ENCODE measurements at regions not wholly inside any gene's neighbourhood (a gene's known extent, or its start where the extent isn't known, plus 50 kb on each side); places are given as distances from the start of the nearest gene placed in this dataset.
"Not testable (repeated sequence)": the region's sequence is repeated elsewhere in the genome, so short reads cannot be mapped to it uniquely, and the experiment has no call there.

DNA sequence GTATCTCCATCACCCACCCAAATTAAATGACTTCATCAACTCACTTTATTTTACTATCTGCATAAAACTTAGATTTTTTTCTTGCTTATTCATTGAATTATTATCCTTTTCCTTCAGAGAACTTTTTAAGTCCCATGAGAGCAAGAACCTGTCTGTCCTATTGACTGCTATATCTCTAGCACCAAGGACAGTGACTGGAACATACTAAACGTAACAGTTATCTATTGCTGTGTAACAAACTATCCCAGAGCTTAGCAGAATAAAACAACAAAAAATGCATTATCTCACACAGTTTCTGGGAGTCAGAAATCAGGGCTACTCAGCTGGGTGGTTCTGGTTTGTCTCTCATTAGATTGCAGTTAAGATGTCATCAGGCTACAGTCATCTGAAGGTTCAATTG lies 401.7 kb upstream of the AUTS2 start:
- peaks cover 17 to 19% of the 10 kb centered on the region in 2 donors for H3K9me3 Mint-ChIP-seq
- no peaks in the 10 kb centered on the region for H3K27me3 Mint-ChIP-seq (ENCODE audit: low read depth)
- DNase-seq: no peak
- H3K4me1 Mint-ChIP-seq (ENCODE audit: low read depth): peaks cover 9% of the 10 kb centered on the region
- no peak overlapping the region for H3K27ac Mint-ChIP-seq
- ATAC-seq (replicated peaks in 1 of 2): no peak
- peaks cover 6 to 12% of the 10 kb centered on the region in 2 donors for H3K36me3 Mint-ChIP-seq (ENCODE audit: insufficient read depth in 2 of 2)
- no peak overlapping the region for H3K4me3 Mint-ChIP-seq

DNA sequence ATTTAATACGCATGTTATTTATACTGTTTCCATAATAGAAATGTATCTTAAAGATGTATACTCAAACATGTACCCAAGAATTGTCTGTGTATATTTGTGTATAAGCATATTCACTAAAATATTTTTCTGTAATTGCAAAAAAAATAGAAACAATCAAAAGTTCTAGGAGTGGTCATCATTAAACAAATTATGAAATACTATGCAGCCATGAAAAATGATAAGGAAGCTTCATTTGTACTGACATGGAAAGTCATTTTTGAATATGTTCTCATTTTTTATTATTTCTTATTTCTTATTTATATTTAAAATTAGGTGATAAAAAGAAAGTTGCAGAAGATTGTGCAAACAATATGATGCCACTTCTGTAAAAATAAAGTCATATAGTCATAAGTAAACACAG lies 400.0 kb upstream of the AUTS2 start:
- ATAC-seq (replicated peaks in 1 of 2): no peak
- Mint-ChIP-seq H3K4me3 (no peak overlapping the region), H3K27me3 (ENCODE audit: low read depth) (no peaks in the 10 kb centered on the region), H3K27ac (no peak overlapping the region), H3K9me3 (peaks cover 16 to 18% of the 10 kb centered on the region in 2 donors), H3K4me1 (ENCODE audit: low read depth) (peaks cover 9% of the 10 kb centered on the region), H3K36me3 (ENCODE audit: insufficient read depth in 2 of 2) (peaks cover 6 to 10% of the 10 kb centered on the region in 2 donors)
- no peak for DNase-seq

DNA sequence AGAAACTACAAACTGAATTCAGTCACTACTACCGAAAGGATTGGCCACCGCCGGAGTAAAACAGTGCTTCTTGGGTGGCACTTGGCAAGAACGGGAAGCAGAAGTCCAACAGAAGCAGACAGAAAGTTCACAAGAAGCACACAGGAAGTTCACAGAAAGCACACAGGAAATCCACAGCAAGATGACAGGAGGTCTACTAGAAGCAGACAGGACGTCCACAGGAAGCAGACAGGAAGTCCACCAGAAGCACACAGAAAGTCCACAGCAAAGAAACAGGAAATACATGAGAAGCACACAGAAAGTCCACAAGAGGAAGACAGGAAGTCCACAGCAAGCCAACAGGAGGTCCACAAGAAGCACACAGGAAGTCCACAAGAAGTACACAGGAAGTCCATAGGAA lies 399.2 kb upstream of the AUTS2 start:
- DNase-seq (no peak), ATAC-seq (replicated peaks in 1 of 2) (no peak)
- peaks cover 9% of the 10 kb centered on the region for H3K4me1 Mint-ChIP-seq (ENCODE audit: low read depth)
- peaks cover 6 to 10% of the 10 kb centered on the region in 2 donors for H3K36me3 Mint-ChIP-seq (ENCODE audit: insufficient read depth in 2 of 2)
- H3K4me3 Mint-ChIP-seq: peak overlapping the region in 1 of 2 donors; percentile 16
- H3K27ac Mint-ChIP-seq: peak overlapping the region; percentile 7
- no peaks in the 10 kb centered on the region for H3K27me3 Mint-ChIP-seq (ENCODE audit: low read depth)
- H3K9me3 Mint-ChIP-seq: peaks cover 15 to 17% of the 10 kb centered on the region in 2 donors

DNA sequence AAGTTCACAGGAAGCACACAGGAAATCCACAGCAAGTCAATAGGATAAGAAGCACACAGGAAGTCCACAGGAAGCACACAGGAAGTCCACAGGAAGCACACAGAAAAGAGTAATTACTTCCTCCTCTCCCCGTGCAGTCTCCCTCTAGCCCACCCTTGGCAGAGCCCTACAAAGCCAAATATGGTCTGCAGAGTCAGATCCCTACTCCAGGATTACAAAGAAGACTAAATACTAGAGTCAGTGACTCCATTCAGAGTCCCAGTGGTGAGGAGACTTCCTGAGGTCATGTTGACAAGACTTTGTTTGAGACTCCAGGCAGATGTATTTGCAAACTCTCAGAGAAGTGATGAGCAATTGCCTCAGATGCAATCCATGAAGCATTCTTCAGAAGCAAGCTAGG lies 398.6 kb upstream of the AUTS2 start:
- Mint-ChIP-seq H3K4me3 (no peak overlapping the region), H3K27me3 (ENCODE audit: low read depth) (no peaks in the 10 kb centered on the region)
- ATAC-seq (replicated peaks in 1 of 2): no peak

DNA sequence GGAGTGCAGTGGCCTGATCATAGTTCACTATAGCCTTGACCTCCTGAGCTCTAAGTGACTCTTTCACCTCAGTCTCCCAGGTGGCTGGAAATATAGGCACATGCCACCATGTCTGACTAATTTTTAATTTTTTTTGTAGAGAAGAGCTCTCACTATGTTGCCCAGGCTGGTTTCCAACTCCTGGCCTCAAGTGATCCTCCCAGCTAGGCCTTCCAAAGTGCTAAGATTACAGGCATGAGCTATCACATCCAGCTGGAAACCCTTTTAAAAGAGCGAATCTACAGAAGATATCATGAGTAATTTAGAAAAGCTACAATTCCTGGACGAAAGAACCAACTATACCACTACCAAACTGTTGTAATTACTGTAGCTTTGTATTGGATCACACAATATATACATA lies 394.4 kb upstream of the AUTS2 start:
- DNase-seq (no peak), ATAC-seq (replicated peaks in 1 of 2) (no peak)
- Mint-ChIP-seq H3K9me3 (peaks cover 13 to 22% of the 10 kb centered on the region in 2 donors), H3K27me3 (ENCODE audit: low read depth) (no peaks in the 10 kb centered on the region), H3K4me1 (ENCODE audit: low read depth) (peaks cover 9% of the 10 kb centered on the region), H3K36me3 (ENCODE audit: insufficient read depth in 2 of 2) (peaks cover 8% of the 10 kb centered on the region in 2 donors), H3K27ac (no peak overlapping the region), H3K4me3 (no peak overlapping the region)

More for the DNA sequence above, 398.6 kb upstream of the AUTS2 start:
- no peak overlapping the region for H3K27ac Mint-ChIP-seq
- peaks cover 9% of the 10 kb centered on the region for H3K4me1 Mint-ChIP-seq (ENCODE audit: low read depth)
- peaks cover 12 to 14% of the 10 kb centered on the region in 2 donors for H3K9me3 Mint-ChIP-seq
- peaks cover 6 to 10% of the 10 kb centered on the region in 2 donors for H3K36me3 Mint-ChIP-seq (ENCODE audit: insufficient read depth in 2 of 2)
- no peak for DNase-seq

DNA sequence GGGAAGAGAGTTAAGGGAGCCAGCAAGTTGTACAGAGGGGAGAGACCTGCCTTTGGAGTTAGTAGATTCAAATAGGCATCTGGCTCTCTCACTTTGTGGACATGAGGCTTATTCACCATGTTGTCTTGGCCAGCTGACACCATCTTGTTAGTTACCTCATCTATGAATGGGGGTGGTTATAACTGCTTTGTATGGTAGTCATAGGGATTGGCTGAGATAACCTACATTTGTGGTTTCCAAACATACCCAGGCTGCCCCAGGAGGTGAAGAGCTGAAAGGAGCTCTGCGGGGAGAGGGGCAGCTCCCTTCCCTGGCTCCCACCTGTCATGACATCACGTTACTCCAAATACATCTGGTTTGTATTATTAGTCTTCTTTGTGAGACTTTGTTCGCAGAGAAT lies 393.3 kb upstream of the AUTS2 start:
- H3K4me1 Mint-ChIP-seq (ENCODE audit: low read depth): no peaks in the 10 kb centered on the region
- no peak for DNase-seq
- H3K4me3 Mint-ChIP-seq: no peak overlapping the region
- no peak overlapping the region for H3K27ac Mint-ChIP-seq
- peaks cover 6 to 13% of the 10 kb centered on the region in 2 donors for H3K9me3 Mint-ChIP-seq
- no peaks in the 10 kb centered on the region for H3K27me3 Mint-ChIP-seq (ENCODE audit: low read depth)
- peaks cover 0 to 3% of the 10 kb centered on the region in 2 donors for H3K36me3 Mint-ChIP-seq (ENCODE audit: insufficient read depth in 2 of 2)
- ATAC-seq (replicated peaks in 1 of 2): no peak

DNA sequence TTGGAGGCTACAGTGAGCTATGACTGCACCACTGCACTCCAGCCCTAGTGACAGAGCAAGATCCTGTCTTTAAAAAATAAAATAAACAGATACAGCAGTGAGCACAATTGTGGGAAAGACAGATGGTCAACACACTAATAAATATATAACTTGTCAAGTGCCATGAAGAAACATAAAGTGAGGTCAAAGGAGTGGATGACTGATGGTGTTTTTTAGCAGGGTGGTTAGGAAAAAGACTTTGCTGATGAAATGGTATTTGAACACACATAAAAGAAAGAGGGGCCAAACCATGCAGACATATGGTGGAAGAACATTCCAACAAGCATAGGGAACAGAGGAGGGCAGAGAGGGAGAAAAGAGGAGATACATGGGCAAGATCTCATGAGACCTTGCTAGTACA lies 392.7 kb upstream of the AUTS2 start:
- DNase-seq (no peak), ATAC-seq (replicated peaks in 1 of 2) (no peak)
- peaks cover 6 to 13% of the 10 kb centered on the region in 2 donors for H3K9me3 Mint-ChIP-seq
- no peak overlapping the region for H3K27ac Mint-ChIP-seq
- H3K4me1 Mint-ChIP-seq (ENCODE audit: low read depth): no peaks in the 10 kb centered on the region
- no peaks in the 10 kb centered on the region for H3K27me3 Mint-ChIP-seq (ENCODE audit: low read depth)
- H3K36me3 Mint-ChIP-seq (ENCODE audit: insufficient read depth in 2 of 2): peaks cover 0 to 2% of the 10 kb centered on the region in 2 donors
- H3K4me3 Mint-ChIP-seq: no peak overlapping the region

DNA sequence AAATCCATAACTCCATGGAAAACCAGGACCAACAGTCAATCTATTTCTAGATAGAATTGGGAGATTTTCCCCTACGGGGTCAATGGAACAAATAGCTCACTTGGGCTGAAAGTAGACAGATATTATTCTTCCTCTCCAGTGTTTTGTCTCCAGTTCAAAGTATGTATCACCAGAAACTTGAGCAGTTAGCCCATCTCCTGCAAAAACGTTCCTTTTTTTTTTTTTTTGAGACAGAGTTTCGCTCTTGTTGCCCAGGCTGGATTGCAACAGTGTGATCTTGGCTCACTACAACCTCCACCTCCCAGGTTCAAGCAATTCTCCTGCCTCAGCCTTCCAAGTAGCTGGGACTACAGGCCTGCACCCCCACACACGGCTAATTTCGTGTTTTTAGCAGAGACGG lies 390.0 kb upstream of the AUTS2 start:
- Mint-ChIP-seq H3K27me3 (ENCODE audit: low read depth) (no peaks in the 10 kb centered on the region), H3K9me3 (peaks cover 6 to 11% of the 10 kb centered on the region in 2 donors), H3K36me3 (ENCODE audit: insufficient read depth in 2 of 2) (peaks cover 0 to 2% of the 10 kb centered on the region in 2 donors), H3K4me1 (ENCODE audit: low read depth) (no peaks in the 10 kb centered on the region), H3K4me3 (no peak overlapping the region), H3K27ac (no peak overlapping the region)
- ATAC-seq (replicated peaks in 1 of 2) (no peak), DNase-seq (no peak)

DNA sequence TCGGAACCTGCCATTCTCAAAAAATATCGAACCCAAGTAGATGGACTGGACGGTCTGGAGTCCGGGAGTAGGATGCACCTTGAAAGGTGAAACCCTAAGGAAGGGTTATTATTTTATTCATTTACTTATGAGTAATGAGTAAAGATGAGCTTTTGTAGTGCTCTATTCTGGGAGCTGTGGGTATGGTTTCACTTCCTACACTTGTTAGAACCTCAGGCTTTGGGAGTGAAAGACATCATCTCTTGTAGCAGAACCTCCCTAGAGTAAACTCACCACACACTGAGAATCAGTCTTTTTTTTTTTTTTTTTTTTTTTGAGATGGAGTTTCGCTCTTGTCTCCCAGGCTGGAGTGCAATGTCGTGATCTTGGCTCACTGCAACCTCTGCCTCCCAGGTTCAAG lies 389.4 kb upstream of the AUTS2 start:
- H3K4me1 Mint-ChIP-seq (ENCODE audit: low read depth): no peaks in the 10 kb centered on the region

DNA sequence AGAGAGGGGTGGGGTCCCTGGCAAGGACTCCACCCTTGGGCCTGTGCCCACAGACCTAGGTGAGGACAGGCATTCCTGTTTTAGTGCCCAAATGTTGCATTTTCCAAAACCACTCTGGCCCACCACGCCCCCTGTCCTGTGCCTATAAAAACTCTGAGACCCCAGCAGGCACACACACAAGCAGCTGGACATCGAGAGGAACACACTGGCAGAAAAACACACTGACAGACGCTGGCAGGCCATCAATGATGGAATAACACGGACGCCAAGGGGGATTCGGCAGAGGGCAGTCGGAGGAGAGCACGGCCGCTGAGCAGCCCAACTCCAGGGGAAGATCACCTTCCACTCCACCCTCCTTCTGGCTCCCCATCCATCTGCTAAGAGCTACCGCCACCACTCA lies 386.9 kb upstream of the AUTS2 start:
- no peaks in the 10 kb centered on the region for H3K27me3 Mint-ChIP-seq (ENCODE audit: low read depth)
- no peak overlapping the region for H3K27ac Mint-ChIP-seq
- H3K4me1 Mint-ChIP-seq (ENCODE audit: low read depth): no peaks in the 10 kb centered on the region
- no peak overlapping the region for H3K4me3 Mint-ChIP-seq
- DNase-seq (no peak), ATAC-seq (replicated peaks in 1 of 2) (no peak)
- peaks cover 0 to 2% of the 10 kb centered on the region in 2 donors for H3K36me3 Mint-ChIP-seq (ENCODE audit: insufficient read depth in 2 of 2)
- peaks cover 2 to 3% of the 10 kb centered on the region in 2 donors for H3K9me3 Mint-ChIP-seq

More for the DNA sequence above, 389.4 kb upstream of the AUTS2 start:
- ATAC-seq (replicated peaks in 1 of 2) (no peak), DNase-seq (no peak)
- H3K9me3 Mint-ChIP-seq: peaks cover 6 to 11% of the 10 kb centered on the region in 2 donors
- H3K27ac Mint-ChIP-seq: no peak overlapping the region
- peaks cover 0 to 2% of the 10 kb centered on the region in 2 donors for H3K36me3 Mint-ChIP-seq (ENCODE audit: insufficient read depth in 2 of 2)
- H3K4me3 Mint-ChIP-seq: no peak overlapping the region
- H3K27me3 Mint-ChIP-seq (ENCODE audit: low read depth): no peaks in the 10 kb centered on the region

DNA sequence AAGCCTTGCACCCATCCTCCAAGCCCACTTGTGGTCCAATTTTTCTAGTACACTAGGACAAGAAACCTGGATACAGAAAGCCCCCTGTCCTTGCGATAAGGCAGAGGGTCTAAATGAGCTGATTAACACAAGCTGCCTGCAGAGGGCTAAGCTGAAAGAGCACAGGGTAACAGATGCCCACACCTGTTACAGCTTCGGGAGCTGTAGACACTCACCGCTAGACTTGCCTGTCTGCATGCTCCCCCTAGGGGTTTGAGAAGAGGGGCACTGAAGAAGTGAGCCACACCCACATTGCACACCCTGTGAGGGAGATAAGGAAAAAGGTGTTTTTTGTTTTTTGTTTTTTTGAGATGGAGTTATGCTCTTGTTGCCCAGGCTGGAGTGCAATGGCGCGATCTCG lies 386.5 kb upstream of the AUTS2 start:
- H3K9me3 Mint-ChIP-seq: peaks cover 2 to 3% of the 10 kb centered on the region in 2 donors
- DNase-seq (no peak), ATAC-seq (replicated peaks in 1 of 2) (no peak)
- H3K4me1 Mint-ChIP-seq (ENCODE audit: low read depth): no peaks in the 10 kb centered on the region
- H3K36me3 Mint-ChIP-seq (ENCODE audit: insufficient read depth in 2 of 2): peaks cover 0 to 2% of the 10 kb centered on the region in 2 donors
- no peak overlapping the region for H3K27ac Mint-ChIP-seq
- H3K27me3 Mint-ChIP-seq (ENCODE audit: low read depth): no peaks in the 10 kb centered on the region
- H3K4me3 Mint-ChIP-seq: no peak overlapping the region

DNA sequence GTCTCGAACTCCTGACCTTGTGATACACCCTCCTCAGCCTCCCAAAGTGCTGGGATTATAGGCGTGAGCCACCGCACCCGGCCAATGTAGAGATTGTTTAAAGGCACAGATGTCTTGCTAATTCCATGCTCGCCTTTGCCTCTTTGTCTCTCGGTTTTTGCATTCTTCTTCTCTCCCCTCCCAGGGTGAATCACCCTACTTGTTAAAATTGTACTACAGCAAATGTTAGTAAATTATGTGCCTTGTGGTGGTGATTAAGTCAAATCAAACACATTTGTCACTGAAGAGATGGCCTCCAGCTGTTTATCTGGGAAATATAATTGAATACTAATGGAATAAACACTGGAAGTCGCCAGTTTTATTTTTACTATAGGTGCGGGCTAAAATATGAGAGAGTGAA lies 384.4 kb upstream of the AUTS2 start:
- Mint-ChIP-seq H3K4me1 (ENCODE audit: low read depth) (no peaks in the 10 kb centered on the region), H3K36me3 (ENCODE audit: insufficient read depth in 2 of 2) (no peaks in the 10 kb centered on the region), H3K4me3 (no peak overlapping the region), H3K27me3 (ENCODE audit: low read depth) (no peaks in the 10 kb centered on the region), H3K9me3 (peaks cover 3 to 4% of the 10 kb centered on the region in 2 donors), H3K27ac (no peak overlapping the region)
- no peak for DNase-seq
- no peak for ATAC-seq (replicated peaks in 1 of 2)

DNA sequence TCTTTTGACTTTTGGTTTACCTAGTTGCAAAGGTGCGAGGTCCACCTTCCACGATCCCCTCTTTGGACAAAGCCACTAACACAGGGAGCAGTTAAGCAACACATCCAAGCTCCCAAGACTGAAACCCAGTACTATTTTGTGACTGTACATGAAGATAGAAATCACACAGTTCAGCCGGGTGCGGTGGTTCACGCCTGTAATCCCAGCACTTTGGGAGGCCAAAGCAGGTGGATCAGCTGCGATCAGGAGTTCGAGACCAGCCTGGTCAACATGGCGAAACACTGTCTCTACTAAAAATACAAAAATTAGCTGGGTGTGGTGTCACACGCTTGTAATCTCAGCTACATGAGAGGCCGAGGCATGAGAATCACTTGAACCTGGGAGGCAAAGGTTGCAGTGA lies 382.8 kb upstream of the AUTS2 start:
- not testable (repeated sequence) for H3K27me3 Mint-ChIP-seq (ENCODE audit: low read depth); DNase-seq; H3K9me3 Mint-ChIP-seq; H3K36me3 Mint-ChIP-seq (ENCODE audit: insufficient read depth in 2 of 2); ATAC-seq (replicated peaks in 1 of 2); H3K4me3 Mint-ChIP-seq; H3K27ac Mint-ChIP-seq; H3K4me1 Mint-ChIP-seq (ENCODE audit: low read depth)

DNA sequence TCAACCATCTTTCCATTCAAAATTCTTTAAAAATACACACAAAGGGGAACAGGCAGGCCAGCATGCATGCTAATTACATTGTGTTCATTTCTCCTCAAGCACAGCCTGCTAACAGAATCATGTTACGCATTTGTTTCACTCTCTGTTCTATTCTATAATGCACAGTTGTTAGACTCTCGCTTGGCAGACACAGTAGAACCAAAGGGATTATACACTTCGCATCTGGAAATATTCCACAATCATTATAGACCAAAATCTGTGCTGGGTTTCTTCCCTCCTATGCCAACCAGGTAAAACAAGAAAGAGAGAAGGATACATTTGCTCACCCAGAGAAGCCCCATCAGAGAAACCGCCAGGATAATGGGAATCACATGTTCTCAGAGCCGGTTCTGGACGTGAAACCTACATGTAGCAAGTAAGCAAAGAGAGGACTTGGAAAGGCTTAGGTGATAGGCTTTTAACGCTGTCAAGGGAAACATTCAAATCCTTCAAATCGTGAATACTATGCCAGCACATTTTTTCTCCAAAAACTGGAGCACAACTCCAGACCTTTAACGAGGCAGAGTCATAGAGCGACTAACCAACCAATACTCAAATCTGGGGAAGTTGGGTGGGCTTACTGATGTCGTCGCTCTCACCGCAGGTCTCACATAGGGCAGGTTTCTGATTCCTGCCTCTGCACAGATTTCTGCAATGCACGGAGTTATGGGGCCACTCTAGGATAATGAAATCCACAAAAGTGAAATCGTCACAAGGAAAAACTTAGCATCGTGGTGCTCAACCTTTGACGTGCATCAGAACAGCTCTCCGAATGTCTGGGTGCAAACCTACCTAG lies 380.5 kb upstream of the AUTS2 start:
- peaks cover 0 to 1% of the 10 kb centered on the region in 2 donors for H3K36me3 Mint-ChIP-seq (ENCODE audit: insufficient read depth in 2 of 2)
- H3K27ac Mint-ChIP-seq: no peak overlapping the region
- peaks cover 4 to 6% of the 10 kb centered on the region in 2 donors for H3K9me3 Mint-ChIP-seq
- H3K4me1 Mint-ChIP-seq (ENCODE audit: low read depth): no peaks in the 10 kb centered on the region
- H3K27me3 Mint-ChIP-seq (ENCODE audit: low read depth): no peaks in the 10 kb centered on the region
- ATAC-seq (replicated peaks in 1 of 2) (no peak), DNase-seq (no peak)
- no peak overlapping the region for H3K4me3 Mint-ChIP-seq

Data from activated T-cell treated with anti-CD3 and anti-CD28 coated beads, Interleukin-2, amount 50 U/mL, for 72 hours (primary cell).